NT2/D1 (cell line): ENCODE measurements at regions not wholly inside any gene's neighbourhood (a gene's known extent, or its start where the extent isn't known, plus 50 kb on each side); places are given as distances from the start of the nearest gene placed in this dataset.

Experiments
- DNase-seq: peaks from one replicate; pipeline ENCODE4 v3.0.0-alpha.2; 2011; ENCODE audit warnings: low read depth, low spot score
- H3K27me3 ChIP-seq: 2 replicates; pipeline ENCODE4 v1.6.0; 2011; ENCODE audit warnings: mild to moderate bottlenecking; ENCODE audit not compliant: insufficient read length, insufficient read depth
- H3K36me3 ChIP-seq: 2 replicates; pipeline ENCODE4 v1.6.1; 2011; ENCODE audit warnings: mild to moderate bottlenecking, low read length, mixed read lengths; ENCODE audit not compliant: insufficient read depth, insufficient read length
- H3K4me1 ChIP-seq: 2 replicates; pipeline ENCODE4 v1.5.1; 2011; ENCODE audit not compliant: insufficient read depth, insufficient read length
- H3K4me3 ChIP-seq: 2 replicates; pipeline ENCODE4 v1.5.1; 2011; ENCODE audit warnings: low read depth; ENCODE audit not compliant: insufficient read length
- H3K9ac ChIP-seq: 2 replicates; pipeline ENCODE4 v1.6.0; 2011; ENCODE audit warnings: low read depth; ENCODE audit not compliant: insufficient read length
- H3K9me3 ChIP-seq: 2 replicates; pipeline ENCODE4 v1.5.1; 2011; ENCODE audit warnings: mild to moderate bottlenecking, low read length; ENCODE audit not compliant: insufficient read depth
- SUZ12 ChIP-seq: IDR thresholded peaks from 2 replicates; pipeline ENCODE4 v1.6.1; 2011; ENCODE audit not compliant: insufficient read length, insufficient read depth; ENCODE audit errors: extremely low read depth
- YY1 ChIP-seq: IDR thresholded peaks from 2 replicates; pipeline ENCODE4 v1.6.1; 2011; ENCODE audit not compliant: insufficient read length, insufficient read depth
- ZNF274 ChIP-seq: IDR thresholded peaks from 2 replicates; pipeline ENCODE4 v1.6.1; 2011; ENCODE audit warnings: mild to moderate bottlenecking, low read depth, low read length

- Histone ChIP-seq H3K27me3 (no peaks in the 10 kb centered on the region), H3K4me3 (no peak overlapping the region), H3K36me3 (no peaks in the 10 kb centered on the region), H3K4me1 (no peaks in the 10 kb centered on the region), H3K9me3 (no peaks in the 10 kb centered on the region), H3K9ac (no peak overlapping the region)
- TF ChIP-seq ZNF274 (no peak), YY1 (no peak), SUZ12 (no peak)
- DNase-seq: no peak
Measured at GRCh38 chr2:14715600-14715999, 83.1 kb downstream of the LRATD1 start.

- no peak for DNase-seq
- no peaks in the 10 kb centered on the region for H3K36me3 ChIP-seq
- no peaks in the 10 kb centered on the region for H3K4me1 ChIP-seq
- no peak for TF ChIP-seq SUZ12
- TF ChIP-seq YY1: no peak
- no peak for TF ChIP-seq ZNF274
- H3K9me3 ChIP-seq: no peaks in the 10 kb centered on the region
- no peak overlapping the region for H3K9ac ChIP-seq
- H3K27me3 ChIP-seq: no peaks in the 10 kb centered on the region
- no peak overlapping the region for H3K4me3 ChIP-seq
Measured at GRCh38 chr2:14716319-14716718, 83.8 kb downstream of the LRATD1 start.

DNA sequence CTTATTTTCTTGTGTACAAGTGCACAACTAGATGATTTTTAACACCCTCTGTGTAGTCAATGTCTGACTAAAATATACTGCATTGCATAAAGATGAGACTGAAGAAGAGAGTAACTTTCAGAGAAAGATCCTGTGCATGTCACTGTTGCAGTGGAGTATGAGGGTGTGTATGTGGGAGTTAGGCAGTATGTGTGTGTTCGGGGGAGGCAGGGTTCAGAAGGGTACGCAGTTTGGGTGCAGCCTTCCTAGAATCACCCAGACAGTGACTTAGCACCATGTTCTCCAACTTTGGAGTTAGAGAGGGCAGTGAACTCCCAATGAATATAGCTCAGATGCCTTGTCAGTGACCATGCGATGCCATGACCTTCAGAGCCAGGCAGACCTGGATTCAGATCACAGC is 84.6 kb downstream of the LRATD1 start:
- TF ChIP-seq SUZ12 (no peak), YY1 (no peak), ZNF274 (no peak)
- no peaks in the 10 kb centered on the region for H3K9me3 ChIP-seq
- H3K9ac ChIP-seq: no peak overlapping the region
- no peaks in the 10 kb centered on the region for H3K36me3 ChIP-seq
- no peak for DNase-seq
- H3K4me3 ChIP-seq: no peak overlapping the region
- H3K27me3 ChIP-seq: no peaks in the 10 kb centered on the region
- no peaks in the 10 kb centered on the region for H3K4me1 ChIP-seq

DNA sequence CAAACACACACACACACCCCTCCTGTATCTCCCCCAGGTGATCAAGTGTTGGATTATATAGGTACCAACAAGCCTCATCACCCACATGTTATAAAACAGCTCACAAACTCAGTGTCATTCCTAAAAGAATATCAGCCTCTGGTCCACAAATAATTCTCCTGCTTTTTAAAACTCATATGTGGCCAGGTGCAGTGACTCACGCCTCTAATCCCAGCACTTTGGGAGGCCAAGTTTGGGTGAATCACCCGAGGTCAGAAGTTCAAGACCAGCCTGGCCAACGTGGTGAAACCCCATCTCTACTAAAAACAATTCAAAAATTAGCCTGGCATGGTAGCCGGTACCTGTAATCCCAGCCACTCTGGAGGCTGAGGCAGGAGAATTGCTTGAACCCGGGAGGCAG is 87.8 kb downstream of the LRATD1 start:
- Histone ChIP-seq H3K27me3 (no peaks in the 10 kb centered on the region), H3K36me3 (no peaks in the 10 kb centered on the region), H3K9ac (no peak overlapping the region), H3K4me3 (no peak overlapping the region), H3K9me3 (no peaks in the 10 kb centered on the region), H3K4me1 (no peaks in the 10 kb centered on the region)
- TF ChIP-seq SUZ12 (no peak), ZNF274 (no peak)
- DNase-seq: no peak

DNA sequence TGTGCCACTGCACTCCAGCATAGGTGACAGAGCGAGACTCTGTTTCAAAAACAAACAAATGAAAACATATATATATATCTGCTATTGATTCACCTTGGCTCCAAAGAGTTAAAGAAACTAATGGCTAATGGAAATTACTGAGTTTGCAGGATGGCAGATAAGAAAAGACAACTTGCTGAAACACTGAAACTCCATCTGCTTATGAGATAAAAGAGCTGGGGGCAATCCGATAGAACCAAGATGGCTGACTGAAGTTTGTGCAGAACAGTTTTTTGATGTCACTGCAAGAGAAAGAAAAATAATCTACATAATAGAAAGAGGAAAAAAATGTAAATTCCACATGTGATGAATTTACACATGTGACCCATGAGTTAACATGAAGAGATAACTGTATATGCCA is 88.2 kb downstream of the LRATD1 start:
- Histone ChIP-seq H3K27me3 (no peaks in the 10 kb centered on the region), H3K36me3 (no peaks in the 10 kb centered on the region), H3K9me3 (no peaks in the 10 kb centered on the region), H3K4me3 (no peak overlapping the region), H3K9ac (no peak overlapping the region), H3K4me1 (no peaks in the 10 kb centered on the region)
- no peak for DNase-seq
- TF ChIP-seq YY1 (no peak), ZNF274 (no peak), SUZ12 (no peak)

DNA sequence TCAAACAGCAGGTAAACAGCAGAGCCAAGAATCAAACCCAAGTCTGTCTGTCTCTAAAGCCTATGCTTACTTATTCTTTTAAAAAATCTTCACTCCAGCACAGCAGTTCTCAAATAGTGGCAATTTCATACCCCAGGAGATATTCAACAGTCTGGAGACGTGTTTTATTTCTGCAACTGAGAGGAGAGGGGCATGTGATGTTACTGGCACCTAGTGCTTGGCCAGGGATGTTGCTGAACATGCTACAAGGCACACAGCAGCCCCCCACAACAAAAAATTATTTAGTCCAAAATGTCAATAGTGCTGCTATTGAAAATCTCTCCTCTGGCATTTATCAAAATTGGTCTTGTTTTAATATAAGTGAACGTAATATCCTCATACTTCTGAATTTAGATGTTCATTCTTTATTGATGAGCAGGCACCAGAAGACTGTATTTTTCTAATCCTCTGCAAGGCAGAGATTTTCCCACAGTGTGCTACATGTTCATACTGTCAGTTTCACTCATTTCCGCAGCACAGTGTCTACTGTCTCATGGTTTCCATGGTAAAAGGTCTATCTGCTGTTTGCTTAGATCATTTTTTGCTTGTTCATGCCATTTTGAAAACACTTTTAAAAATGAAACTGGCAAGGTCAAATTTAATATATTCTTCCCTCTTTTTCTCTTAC is 90.5 kb downstream of the LRATD1 start:
- Histone ChIP-seq H3K36me3 (no peaks in the 10 kb centered on the region), H3K27me3 (no peaks in the 10 kb centered on the region), H3K9me3 (no peaks in the 10 kb centered on the region), H3K4me1 (no peaks in the 10 kb centered on the region), H3K9ac (no peak overlapping the region), H3K4me3 (no peak overlapping the region)
- DNase-seq: no peak
- TF ChIP-seq SUZ12 (no peak), ZNF274 (no peak), YY1 (no peak)

DNA sequence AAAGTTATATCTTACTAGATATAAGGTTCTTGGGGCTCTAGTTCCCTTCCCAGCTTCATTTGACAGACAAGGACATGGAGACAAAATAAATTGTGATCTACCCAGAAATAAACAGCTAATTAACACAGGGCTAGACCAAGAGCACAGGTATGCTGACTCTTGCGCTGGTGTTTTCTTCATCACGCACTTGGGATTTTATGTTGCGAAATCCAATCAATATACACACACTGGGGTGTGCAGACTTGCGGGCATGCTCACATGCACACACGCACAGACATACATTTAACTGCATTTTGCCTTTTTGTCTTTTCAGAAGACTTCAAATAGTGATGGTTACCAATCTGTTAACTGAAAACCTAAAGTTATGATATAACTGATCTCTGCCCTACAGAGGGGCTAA is 91.2 kb downstream of the LRATD1 start:
- Histone ChIP-seq H3K9me3 (no peaks in the 10 kb centered on the region), H3K27me3 (no peaks in the 10 kb centered on the region), H3K4me1 (no peaks in the 10 kb centered on the region), H3K9ac (no peak overlapping the region), H3K4me3 (no peak overlapping the region), H3K36me3 (no peaks in the 10 kb centered on the region)
- DNase-seq: no peak
- no peak for TF ChIP-seq ZNF274
- no peak for TF ChIP-seq YY1
- TF ChIP-seq SUZ12: no peak

- Histone ChIP-seq H3K27me3 (no peaks in the 10 kb centered on the region), H3K9ac (no peak overlapping the region), H3K4me3 (no peak overlapping the region), H3K4me1 (no peaks in the 10 kb centered on the region), H3K36me3 (no peaks in the 10 kb centered on the region), H3K9me3 (no peaks in the 10 kb centered on the region)
- TF ChIP-seq ZNF274: no peak
- no peak for TF ChIP-seq SUZ12
- TF ChIP-seq YY1: no peak
- DNase-seq: no peak
Measured at GRCh38 chr2:14735696-14736095, 103.2 kb downstream of the LRATD1 start.
